ENCODE measurements at regions not wholly inside any gene's neighbourhood (a gene's known extent, or its start where the extent isn't known, plus 50 kb on each side); places are given as distances from the start of the nearest gene placed in this dataset.

DNA sequence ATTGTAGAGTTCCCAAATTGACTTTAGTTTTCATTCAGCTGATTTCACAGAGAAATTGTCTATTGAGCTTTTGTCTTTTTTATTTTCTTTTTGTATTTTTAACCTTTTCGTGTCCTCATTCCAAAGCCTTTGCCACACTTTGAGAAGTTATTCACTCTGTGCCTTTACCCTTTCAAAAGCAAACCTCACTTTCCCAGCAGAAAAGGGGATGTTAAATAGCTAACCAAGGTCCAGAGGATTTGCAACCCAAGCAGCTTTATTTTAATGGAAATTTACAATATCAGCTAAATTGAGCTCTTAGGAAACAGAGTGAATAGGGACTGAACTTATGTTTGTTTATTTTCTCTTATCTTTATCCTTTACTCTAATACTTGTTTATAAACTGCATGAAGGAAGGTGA, 428.8 kb downstream of the PCDH7 start:
- TF ChIP-seq EZH2 (IDR thresholded peaks at IDR 0.05; ENCODE audit: insufficient read depth, poor library complexity, severe bottlenecking) (no peak), EZH2phosphoT487 (IDR thresholded peaks at IDR 0.05; ENCODE audit: insufficient read depth, low read depth) (no peak)
